Activated CD4-positive, alpha-beta T cell treated with anti-CD3 and anti-CD28 coated beads, Interleukin-2, Interleukin-6, amounts not matched to agents 100 ng/mL and 50 ng/mL, durations not matched to agents 16 hours and 8 hours (primary cell): ENCODE measurements at regions not wholly inside any gene's neighbourhood (a gene's known extent, or its start where the extent isn't known, plus 50 kb on each side); places are given as distances from the start of the nearest gene placed in this dataset.
"Not testable (repeated sequence)": the region's sequence is repeated elsewhere in the genome, so short reads cannot be mapped to it uniquely, and the experiment has no call there.

ENCODE experiments used
- DNase-seq: peaks from one replicate; pipeline ENCODE4 v3.0.0-alpha.2; 2020

DNA sequence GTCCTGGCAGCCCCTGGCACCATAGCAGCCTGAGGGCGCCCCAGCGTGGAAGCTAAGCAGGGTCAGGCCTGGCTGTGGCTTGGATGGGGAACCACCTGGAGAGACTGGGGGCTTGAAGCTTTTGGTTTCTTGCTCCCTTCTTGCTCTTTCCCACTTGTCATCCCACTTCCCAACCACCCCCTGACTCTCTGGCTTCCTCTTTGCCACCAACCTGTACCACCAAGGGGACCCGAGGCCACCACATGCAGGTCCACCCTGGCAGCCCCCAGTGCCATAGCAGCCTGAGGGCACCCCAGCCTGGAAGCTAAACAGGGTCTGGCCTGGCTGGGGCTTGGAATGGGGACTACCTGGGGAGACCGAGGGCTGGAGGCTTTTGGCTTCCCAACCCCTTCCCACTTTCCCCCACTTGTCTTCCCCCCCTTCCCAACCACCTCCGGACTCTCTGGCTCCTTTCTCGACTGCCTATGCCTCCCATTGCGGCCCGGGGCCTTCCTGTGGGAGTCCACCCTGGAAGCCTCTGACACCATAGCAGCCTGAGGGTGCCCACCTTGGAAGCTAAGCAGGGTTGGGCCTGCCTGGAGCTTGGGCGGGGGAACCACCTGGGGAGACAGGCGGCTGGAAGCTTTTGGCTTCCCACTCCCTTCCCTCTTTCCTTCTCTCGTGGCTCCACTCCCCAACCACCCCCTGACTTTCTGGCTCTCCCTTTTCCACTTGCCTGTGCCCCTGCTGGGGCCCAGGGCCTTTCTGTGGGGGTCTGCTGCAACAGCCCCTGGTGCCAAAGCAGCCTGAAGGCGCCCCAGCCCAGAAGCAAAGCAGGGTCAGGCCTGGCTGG, 2294.4 kb downstream of the TP53TG3F start:
- no peak for DNase-seq

DNA sequence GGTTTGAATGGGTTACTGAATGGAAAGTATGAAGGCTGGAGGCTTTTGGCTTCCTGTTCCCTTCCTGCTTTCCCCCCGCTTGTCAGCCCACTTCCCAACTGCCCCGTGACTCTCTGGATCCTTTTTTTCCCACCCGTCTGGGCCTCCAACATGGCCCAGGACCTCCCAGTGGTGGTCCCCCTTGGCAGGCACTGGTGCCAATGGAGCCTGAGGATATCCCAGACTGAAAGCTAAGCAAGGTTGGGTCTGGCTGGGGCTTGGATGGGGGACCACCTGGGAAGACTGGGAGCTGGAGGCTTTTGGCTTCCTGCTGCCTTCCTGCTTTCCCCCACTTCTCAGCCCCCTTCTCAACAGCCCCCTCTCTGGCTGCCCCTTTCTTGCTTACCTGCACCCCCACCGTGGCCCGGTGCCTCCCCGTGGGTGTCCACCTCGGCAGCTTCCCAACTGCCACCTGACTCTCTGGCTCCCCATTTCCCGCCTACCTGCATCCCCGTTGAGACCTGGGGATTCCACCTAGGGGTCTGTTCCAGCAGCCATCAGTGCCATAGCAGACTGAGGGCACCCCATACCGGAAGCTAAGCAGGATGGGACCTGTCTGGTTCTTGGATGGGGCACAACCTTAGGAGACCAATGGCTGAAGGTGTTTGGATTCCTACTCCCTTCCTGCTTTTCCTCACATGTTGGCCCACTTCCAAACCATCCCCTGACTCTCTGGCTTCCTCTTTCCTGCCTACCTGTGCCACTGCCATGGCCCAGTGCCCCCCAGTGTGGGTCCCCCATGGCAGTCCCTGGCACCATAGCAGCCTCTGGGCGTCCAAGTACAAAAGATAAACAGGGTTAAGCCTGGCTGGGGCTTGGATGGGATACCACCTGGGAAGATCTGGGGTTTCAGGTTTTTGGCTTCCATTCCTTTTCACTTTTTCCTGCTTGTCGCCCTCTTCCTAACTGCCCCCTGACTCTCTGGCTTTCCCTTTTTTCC, 2295.3 kb downstream of the TP53TG3F start:
- no peak for DNase-seq

DNA sequence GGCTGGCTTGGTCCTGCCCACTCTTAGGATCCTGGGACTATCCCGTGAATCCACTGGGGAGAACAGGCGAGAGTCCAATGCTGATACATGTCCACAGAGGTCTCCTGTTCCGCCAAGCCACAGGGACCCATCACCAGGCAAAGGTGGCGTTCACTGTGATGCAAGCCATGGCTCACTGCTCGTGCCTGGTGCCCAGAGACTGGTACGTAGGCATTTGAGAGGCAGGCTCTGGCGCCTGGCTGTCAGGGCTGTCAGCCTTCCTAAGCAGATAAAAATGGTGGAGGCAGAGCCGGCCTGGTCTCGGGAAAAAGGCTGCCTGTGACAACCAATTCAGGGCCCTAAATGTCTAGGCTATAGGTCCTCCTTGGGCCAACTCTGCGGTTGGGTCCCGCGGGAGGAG, 2329.0 kb downstream of the TP53TG3F start:
- no peak for DNase-seq

DNA sequence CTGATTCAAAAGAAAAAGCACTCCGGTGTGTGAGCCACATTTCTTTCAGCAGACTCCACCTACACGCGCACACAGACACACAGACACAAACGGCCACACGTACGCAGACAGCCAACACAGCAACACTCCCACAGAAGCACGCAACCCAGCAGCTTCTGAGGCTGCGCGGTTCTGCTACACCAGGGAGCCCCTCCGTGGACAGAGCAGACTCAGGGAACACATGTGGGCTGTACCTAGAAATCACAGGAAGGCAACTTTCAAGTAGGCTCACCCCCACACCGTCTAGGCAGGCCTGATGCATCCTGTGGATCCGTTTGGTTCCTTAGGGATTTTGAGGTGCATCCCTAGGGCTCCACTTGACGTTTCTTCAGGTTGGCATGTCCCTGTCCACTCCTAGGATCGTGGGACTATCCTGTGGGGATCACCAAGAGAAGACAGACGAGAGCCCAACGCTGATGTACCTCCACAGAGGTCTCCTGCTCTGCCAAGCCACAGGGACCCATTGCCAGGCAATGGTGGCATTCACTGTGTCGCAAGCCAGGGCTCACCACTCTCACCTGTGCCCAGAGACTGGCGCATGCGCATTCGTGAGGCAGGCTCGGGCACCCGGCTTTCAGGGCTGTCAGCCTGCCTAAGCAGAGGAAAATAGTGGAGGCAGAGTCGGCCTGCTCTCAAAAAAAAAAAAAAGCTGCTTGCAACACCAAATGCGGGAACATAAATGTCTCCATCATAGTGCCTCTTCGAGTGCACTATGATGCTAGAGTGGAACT, 2333.3 kb downstream of the TP53TG3F start:
- no peak for DNase-seq

DNA sequence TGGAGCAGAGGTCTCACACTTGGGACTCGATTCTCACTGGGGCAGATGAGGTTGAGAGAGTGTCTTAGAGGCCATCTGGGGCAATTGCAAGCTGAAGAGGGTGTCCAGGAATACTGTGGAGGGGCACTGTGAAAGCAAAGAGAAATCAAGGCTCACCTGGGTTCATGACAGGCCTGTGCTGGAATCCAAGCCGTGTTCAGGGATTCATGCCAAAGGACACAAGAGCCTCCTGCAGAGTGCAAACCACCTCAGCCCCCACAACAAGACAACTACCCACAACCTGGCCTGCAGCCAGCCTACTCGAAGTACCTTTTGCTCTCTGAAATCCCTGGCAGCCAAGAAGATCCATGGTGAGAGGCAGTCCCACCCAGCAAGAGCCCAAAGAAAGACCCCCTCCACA, 2334.2 kb downstream of the TP53TG3F start:
- DNase-seq = no peak

DNA sequence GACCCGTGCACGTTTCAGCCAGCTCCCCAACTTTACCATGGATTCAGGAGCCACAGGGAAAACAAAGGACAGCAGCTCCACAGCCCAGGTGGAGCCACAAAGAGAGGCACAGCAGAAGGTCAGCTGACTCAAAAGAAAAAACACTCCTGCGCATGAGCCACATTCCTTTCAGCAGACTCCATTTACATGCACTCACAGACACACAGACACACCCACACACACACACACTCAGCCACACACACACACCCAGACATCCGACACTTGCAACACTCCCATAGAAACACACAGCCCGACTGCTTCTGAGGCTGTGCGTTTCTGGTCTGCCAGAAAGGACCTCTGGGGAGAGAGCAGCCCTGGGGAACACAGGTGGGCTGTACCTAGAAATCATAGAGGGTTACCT, 2335.5 kb downstream of the TP53TG3F start:
- no peak for DNase-seq

DNA sequence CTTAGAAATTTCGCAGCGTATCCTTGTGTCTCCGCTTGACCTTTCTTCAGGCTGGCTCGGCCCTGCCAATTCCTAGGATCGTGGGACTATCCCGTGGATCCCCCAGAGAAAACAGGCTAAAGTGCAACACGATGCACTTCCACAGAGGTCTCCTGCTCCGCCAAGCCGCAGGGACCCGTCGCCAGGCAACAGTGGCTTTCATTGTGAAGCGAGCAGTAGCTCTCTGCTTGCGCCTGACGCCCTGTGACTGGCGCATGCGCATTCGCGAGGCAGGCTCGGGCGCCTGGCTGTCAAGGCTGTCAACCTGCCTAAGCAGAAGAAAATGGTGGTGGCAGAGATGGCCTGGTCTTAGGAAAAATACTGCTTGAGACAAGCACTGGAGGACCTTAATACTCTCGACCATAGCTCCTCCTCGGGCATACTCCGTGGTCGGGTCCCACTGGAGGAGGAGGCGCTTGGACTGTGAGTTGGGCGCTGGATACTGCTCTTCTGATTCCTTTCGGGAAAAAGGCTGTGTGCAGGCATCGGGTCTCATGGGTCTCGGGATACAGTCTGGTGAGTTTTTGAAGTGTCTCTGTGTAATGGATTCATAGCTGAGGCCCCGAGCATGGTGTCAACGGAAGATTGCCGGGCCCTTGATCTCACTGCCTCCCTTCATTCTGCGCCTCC, 2336.1 kb downstream of the TP53TG3F start:
- DNase-seq = no peak

DNA sequence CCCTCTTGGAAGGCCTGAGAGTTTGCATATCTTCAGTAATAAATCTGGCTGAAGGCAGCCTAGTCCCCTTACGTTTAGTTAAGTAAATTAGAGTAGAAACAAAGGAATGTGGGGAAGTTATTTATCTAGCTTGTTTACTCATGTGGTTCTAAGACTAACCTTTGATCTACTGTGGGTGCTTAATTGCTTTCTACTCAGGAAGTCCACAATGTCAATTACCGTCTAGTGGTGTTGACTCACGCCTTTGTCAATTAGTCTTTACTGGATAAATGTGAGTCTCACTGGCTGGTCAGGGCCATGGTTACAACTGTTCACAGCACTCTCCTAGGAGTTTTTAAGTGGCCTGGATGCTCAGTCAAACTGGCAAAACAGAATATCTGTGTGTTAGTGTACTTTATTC, 2338.4 kb downstream of the TP53TG3F start:
- DNase-seq = no peak

DNA sequence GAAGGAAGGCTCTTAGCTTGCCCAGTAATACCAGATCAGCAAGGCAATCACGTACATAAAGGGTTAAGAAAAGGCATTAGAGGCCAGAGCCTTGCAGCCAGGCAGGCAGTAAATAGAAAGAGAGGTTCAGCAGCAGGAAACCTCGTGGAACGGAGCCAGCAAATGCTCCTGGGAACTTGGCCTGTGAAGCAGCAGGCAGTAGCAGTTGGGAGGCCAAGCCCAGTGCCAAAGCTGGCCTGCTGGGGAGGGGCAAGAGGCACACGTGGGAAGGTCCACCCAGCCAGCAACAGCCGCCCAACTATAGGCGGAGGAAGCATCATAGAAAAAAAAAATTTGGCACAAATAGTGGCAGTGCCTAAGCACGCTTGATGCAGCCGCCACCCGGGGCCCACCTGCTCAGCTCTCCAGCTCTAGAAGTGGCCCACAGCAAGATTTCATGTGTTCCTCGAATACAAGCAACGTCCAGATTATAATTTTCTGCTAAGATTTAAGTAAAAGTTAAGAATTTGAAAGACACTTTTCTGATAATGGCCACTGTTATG, 2339.5 kb downstream of the TP53TG3F start:
- DNase-seq = no peak

DNA sequence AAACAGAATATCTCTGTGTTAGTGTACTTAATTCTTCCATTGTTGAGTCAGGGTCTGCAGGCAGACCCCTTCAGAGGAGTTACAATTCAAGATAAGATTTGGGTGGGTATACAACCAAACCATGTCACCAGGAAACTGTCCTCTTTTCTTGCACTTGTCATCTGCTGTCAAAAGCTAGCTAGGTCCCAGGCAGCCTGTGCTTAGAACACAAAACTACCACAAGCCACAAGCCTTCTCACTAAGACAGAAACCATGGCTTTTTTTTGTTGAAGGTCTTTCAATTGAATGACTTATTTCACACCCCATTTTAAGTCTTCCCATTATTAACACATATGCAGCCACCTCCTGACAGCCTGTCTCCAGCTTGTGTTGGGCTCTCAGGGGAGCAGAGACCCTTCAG, 2345.1 kb downstream of the TP53TG3F start:
- DNase-seq = not testable (repeated sequence)

DNA sequence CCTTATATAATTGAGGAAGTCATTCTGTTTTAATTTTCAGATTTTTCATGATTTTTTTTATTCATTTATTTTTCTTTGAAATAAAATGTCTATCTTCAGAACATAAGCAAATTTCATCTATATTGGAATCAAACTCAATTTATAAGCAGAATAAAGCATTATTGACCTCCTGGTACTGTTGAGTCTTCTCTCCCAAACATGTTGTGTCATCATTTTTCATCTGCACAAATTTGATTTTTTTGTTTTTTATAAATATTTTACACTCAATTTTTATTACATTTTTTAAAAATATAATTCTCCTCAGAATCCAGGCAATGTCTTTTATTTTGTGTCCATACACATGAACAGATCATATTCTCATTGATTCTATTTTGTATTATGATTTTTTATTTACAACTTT, 2363.9 kb downstream of the TP53TG3F start:
- DNase-seq = no peak

DNA sequence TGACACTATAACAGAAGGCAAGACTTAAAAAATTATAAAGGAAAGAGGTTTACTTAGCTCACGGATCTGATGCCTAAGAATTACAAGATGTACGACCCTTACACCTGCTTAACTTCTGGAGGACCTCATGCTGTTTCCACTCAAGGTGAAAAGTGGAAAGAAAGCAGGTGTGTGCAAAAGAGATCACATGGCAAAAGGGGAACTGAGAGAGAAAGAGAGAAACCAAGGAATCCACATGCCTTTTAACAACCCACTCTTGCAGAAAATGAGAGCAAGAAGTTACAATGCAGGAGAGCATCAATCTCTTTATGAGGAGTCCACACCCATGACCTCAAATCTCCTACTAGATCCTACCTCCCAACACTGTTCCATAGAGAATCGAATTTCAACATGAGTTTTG, 2382.2 kb downstream of the TP53TG3F start:
- DNase-seq = no peak

DNA sequence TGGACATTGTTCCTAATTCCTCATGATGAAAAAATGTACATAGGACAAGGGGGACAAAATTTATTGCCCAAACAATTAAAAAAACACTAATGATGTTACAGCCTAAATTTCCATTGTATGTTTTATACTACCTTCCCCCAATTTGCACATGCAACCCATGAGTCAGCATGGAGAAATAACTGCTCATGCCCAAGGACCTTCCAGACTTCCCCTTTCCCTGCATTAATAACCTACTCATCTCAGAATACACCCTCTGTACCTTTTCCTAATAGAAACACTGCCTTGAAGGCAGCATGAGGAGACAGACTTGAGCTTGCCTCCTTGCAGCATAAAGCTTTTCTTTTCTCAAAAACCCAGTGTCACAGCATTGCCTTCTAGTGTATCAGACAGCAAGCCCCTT, 2402.8 kb downstream of the TP53TG3F start:
- no peak for DNase-seq

DNA sequence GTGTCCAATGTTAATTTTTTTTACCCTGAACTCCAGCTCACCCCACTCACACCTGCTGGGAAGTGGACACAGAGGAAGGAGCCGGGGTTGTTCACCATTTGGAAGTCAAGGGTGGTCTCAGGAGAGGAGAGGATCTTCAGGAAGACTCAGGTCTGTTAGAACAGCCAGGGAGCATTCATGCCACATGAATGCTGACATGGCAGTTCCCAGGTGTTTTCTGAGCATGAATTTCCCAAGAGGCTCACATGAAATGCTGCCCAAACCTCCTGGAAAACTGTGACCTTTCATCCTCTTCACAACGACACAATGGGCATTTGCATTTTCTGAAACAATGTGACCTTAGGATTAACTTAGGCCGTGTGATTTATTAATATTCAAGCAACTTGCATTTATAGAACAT, 2409.2 kb downstream of the TP53TG3F start:
- no peak for DNase-seq

DNA sequence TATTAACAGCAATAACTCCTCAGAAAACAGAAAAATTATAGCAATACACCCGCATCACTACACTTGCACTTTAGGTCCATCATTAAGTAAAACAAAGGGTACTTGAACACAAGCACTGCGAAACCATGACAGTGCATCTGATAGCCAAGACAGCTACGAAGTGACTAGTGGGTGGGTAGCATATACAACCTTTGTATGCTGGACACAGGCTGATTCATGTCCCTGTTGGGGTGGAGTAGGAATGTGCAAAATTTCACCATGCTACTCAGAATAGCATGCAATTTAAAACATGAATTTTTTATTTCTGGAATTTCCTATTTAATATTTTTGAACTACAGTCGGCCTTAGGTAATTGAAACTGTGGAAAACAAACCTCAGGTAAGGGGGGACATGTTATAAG, 2414.1 kb downstream of the TP53TG3F start:
- DNase-seq = no peak

DNA sequence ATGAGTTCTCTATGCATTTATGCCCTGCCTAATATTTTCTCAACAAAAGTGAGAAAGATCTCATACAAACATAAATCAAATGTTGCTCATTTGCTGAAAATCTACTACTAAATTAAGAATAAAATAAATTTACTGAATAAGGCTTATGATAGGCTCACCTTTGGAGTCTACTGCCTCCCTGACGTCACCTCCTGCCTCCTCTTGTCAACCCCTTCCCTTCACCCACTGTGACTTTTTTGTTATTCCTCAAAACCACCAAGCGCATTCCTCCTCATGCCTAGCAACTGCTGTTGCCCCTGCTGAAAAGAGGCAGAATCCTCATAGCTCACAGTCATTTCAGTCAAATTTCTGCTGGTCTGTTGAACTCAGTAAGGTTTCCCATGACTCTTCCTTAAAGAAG, 2422.2 kb downstream of the TP53TG3F start:
- no peak for DNase-seq

DNA sequence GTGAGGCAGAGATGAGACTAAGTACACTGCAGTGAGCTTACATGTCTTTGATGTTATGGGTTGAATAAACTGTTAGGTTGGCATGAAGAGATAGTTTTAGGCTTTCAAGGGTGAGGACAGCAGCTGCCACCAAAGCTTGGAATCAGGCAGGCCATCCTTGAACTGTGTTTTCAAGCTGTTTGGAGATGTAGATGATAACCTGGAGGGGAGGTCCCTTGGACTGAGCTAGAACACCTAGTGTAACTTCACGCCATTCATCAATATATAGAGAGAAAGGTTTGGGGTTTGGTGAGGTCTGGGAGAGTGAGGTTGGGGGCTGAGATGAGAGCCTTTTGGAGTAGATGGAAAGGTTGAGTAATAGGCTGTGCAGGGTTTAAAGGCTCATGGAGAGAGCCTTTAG, 2447.0 kb downstream of the TP53TG3F start:
- DNase-seq = no peak

DNA sequence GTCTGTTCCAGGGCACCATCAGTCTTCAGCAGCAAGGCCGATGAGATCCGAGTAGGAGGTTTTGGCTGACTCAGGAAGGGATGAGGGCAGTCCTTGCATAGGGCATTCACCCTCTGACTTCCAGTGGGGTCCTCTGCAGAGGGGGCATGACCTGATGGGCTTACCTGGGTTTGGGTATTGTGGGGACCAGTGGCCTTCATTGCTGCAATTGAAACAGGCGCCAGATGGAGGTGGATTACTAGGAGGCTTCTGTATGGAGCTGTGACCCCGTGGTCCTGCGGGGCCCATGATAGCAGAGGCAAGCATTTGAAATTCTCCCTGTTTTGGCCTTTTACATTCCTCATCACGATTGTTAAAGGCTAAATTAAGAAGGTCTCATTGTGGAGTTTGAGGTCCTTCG, 2448.7 kb downstream of the TP53TG3F start:
- no peak for DNase-seq

DNA sequence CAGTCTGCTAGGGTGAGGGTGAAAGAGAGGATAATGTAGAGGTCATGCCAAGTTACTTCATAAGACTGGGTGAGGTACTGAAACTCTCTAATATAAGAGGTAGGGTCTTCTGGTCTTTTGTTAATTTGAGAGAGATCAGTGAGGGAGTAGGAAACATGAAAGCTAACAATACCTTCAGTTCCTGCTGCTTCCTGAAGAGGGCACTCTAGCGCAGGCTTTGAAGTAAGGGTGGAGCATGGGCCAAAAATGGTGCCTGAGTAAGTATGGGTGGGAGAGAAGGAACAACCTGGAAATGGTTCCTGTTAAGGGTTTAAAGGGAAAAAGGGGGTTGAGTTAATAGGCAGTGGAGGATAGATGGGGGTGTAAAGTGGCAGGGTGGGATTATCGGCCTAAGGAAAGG, 2449.5 kb downstream of the TP53TG3F start:
- peak; percentile 16 for DNase-seq

DNA sequence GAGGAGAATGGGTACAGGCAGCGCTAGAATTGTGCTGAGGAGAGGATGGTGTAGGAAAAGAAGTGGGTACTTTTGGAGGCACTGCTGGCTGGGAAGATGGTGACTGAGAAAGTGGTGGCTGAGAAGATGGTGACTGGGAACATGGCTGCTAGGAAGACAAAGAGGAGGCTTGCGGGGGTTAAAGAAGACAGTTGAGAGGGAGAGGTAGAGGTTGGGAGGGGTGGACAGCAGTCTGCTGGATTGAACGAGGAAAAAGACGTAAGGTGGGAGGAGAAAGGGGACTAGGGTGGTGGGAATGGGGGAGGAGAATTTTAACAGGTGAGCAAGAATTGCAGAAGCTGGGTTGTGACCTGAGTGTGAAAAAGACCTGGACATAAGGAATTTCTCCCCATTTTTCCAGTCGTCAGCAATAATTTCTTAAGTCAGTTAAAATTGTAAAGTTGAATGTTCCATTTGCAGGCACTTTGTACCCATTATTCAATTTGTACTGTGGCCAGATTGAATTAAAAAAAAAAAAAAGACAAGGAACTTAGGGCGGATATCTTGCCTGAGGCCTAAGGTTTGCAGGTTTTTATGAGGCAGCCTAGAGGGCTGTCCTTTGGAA, 2450.0 kb downstream of the TP53TG3F start:
- DNase-seq = no peak

DNA sequence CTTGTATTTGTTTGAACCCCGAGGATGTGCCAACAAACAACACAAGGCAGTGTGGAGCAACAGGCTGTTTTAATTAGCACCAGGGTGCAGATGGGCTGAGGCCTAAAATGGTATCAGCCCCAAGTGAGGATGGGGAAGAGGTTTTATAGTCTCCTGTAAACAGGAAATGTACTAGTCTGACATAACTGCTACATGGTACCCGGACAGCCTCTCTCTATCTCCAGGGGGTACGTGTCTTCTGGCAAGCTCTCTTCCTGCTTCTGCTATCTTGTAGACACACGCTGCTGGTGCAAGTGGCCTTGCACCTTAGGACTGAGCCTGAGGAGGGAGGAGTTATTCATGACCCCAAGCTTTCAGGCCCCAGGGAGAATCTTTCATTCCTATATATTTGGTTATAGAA, 2451.0 kb downstream of the TP53TG3F start:
- DNase-seq = no peak

DNA sequence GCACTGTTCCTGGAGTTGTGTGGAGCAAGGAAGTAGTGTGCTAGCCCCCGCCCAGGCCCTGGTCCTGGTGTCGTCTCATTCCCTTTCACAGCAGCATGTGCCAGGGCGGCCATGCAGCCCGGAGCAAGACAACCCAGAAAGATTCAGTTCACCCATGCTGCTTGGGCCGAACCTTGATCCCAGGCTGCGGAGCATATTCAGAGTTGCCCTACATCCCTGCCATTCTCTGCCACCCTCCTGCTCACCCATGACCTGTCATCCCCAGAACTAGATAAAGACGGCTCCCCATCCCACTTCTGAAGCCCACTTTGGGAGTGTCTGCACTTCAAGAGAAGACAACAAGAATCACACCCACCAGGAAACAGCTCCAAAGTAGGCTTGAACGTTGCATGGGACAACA, 2452.5 kb downstream of the TP53TG3F start:
- no peak for DNase-seq
